ENCODE measurements at regions not wholly inside any gene's neighbourhood (a gene's known extent, or its start where the extent isn't known, plus 50 kb on each side); places are given as distances from the start of the nearest gene placed in this dataset.

DNA sequence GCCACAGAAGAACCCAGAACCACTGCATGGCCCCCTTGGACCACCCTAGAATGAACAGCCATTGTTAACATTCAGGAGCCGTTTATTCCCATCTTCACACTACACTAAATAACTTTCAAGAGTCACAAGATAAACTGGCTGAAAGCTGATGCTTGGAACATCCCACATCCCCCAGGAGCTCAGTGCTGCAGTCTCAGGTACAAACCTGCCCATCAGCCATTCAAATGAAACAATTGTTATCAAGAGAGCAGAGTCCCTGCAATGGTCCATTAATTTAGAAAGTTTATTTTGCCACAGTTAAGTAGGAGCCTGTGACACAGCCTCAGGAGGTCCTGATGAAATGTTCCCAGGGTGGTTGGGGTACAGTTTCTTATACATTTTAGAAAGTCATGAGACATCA is 123.8 kb upstream of the ZNF91 start:
- no peak for DNase-seq
- Mint-ChIP-seq H3K36me3 (ENCODE audit: low read depth) (no peaks in the 10 kb centered on the region), H3K27ac (no peak overlapping the region), H3K4me3 (no peak overlapping the region), H3K4me1 (peaks cover 12% of the 10 kb centered on the region), H3K9me3 (no peaks in the 10 kb centered on the region), H3K27me3 (ENCODE audit: insufficient read depth) (no peaks in the 10 kb centered on the region)
- H3K4me3 ChIP-seq (ENCODE audit: low read length) = no peak overlapping the region
- peaks cover 70% of the 10 kb centered on the region for H3K9me3 ChIP-seq (ENCODE audit: control insufficient read depth, low read length)
- H3K36me3 ChIP-seq (ENCODE audit: control insufficient read depth, insufficient read depth, low read length) = no peaks in the 10 kb centered on the region
- 71 to 78% methylated on average over 1 of the region's 1 CpG for WGBS, 2 experiments (ENCODE audit: insufficient coverage in 1 of 2, insufficient read length in 1 of 2)
- TF ChIP-seq, protein P1, sequence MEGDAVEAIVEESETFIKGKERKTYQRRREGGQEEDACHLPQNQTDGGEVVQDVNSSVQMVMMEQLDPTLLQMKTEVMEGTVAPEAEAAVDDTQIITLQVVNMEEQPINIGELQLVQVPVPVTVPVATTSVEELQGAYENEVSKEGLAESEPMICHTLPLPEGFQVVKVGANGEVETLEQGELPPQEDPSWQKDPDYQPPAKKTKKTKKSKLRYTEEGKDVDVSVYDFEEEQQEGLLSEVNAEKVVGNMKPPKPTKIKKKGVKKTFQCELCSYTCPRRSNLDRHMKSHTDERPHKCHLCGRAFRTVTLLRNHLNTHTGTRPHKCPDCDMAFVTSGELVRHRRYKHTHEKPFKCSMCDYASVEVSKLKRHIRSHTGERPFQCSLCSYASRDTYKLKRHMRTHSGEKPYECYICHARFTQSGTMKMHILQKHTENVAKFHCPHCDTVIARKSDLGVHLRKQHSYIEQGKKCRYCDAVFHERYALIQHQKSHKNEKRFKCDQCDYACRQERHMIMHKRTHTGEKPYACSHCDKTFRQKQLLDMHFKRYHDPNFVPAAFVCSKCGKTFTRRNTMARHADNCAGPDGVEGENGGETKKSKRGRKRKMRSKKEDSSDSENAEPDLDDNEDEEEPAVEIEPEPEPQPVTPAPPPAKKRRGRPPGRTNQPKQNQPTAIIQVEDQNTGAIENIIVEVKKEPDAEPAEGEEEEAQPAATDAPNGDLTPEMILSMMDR (conservative IDR thresholded peaks at IDR 0.05) = no peak
- no peaks in the 10 kb centered on the region for H3K27me3 ChIP-seq (ENCODE audit: control insufficient read depth, insufficient read depth, low read length, poor library complexity, severe bottlenecking)
- H3K9ac ChIP-seq (ENCODE audit: extremely low read depth, low read length, poor library complexity, severe bottlenecking) = no peak overlapping the region
- no peak overlapping the region for H3K27ac ChIP-seq (ENCODE audit: low read depth, low read length)
- H3K4me1 ChIP-seq (ENCODE audit: control insufficient read depth, insufficient read depth, low read length) = no peaks in the 10 kb centered on the region

DNA sequence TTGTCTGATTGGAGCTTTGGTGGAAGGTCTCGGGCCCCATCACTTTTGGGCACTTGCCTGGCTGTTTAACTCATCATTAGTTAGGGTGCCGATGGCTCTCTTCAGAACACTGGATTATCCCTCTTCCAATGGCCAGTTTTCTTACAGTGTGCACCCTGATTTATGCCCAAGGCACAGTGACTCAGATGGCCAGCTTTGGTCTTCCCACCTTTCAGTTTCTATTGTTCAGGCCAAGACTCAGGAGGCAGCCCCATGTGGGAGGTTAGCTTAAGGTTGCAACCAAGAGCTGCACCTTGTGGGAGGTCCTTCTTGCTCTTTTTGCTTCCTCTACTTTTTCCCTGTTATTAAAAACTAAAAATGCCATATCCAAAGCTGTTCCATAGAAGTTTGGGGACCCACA is 121.0 kb upstream of the ZNF91 start:
- Histone ChIP-seq H3K27ac (ENCODE audit: low read depth, low read length) (no peak overlapping the region), H3K4me1 (ENCODE audit: control insufficient read depth, insufficient read depth, low read length) (no peaks in the 10 kb centered on the region), H3K9ac (ENCODE audit: extremely low read depth, low read length, poor library complexity, severe bottlenecking) (no peak overlapping the region), H3K36me3 (ENCODE audit: control insufficient read depth, insufficient read depth, low read length) (no peaks in the 10 kb centered on the region), H3K27me3 (ENCODE audit: control insufficient read depth, insufficient read depth, low read length, poor library complexity, severe bottlenecking) (no peaks in the 10 kb centered on the region), H3K9me3 (ENCODE audit: control insufficient read depth, low read length) (peaks cover 63% of the 10 kb centered on the region), H3K4me3 (ENCODE audit: low read length) (no peak overlapping the region)
- no peak for DNase-seq
- peaks cover 5% of the 10 kb centered on the region for H3K9me3 Mint-ChIP-seq
- no peaks in the 10 kb centered on the region for H3K27me3 Mint-ChIP-seq (ENCODE audit: insufficient read depth)
- WGBS, 2 experiments (ENCODE audit: insufficient coverage in 1 of 2, insufficient read length in 1 of 2) = 78 to 83% methylated on average over 2 of the region's 2 CpGs
- TF ChIP-seq, protein P1 (conservative IDR thresholded peaks at IDR 0.05) = no peak
- H3K27ac Mint-ChIP-seq = no peak overlapping the region
- no peaks in the 10 kb centered on the region for H3K36me3 Mint-ChIP-seq (ENCODE audit: low read depth)
- peaks cover 12% of the 10 kb centered on the region for H3K4me1 Mint-ChIP-seq
- H3K4me3 Mint-ChIP-seq = no peak overlapping the region

DNA sequence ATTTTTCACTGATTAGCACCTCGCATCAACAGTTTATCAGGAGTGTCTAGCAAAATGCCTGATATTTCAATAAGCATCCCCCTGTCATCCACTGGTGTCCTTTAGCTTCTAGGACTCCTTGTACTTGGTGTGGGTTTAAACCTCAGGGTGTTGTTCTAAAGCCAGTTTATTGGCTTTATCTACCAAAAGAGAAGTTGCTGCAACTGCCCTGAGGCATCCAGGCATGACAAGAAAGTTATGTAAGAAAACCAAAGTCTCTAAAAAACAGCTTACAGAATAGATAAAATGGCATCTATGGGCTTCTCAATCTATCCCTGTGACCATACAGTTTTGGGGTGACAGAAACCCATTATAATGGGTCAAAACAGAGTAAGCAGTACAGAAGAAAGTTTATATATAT is 120.3 kb upstream of the ZNF91 start:
- H3K4me1 Mint-ChIP-seq = peaks cover 12% of the 10 kb centered on the region
- no peak overlapping the region for H3K4me3 Mint-ChIP-seq
- Histone ChIP-seq H3K9ac (ENCODE audit: extremely low read depth, low read length, poor library complexity, severe bottlenecking) (no peak overlapping the region), H3K9me3 (ENCODE audit: control insufficient read depth, low read length) (peaks cover 59% of the 10 kb centered on the region), H3K36me3 (ENCODE audit: control insufficient read depth, insufficient read depth, low read length) (no peaks in the 10 kb centered on the region), H3K27me3 (ENCODE audit: control insufficient read depth, insufficient read depth, low read length, poor library complexity, severe bottlenecking) (no peaks in the 10 kb centered on the region), H3K4me3 (ENCODE audit: low read length) (no peak overlapping the region), H3K4me1 (ENCODE audit: control insufficient read depth, insufficient read depth, low read length) (no peaks in the 10 kb centered on the region), H3K27ac (ENCODE audit: low read depth, low read length) (no peak overlapping the region)
- H3K27me3 Mint-ChIP-seq (ENCODE audit: insufficient read depth) = no peaks in the 10 kb centered on the region
- peaks cover 7% of the 10 kb centered on the region for H3K9me3 Mint-ChIP-seq
- WGBS, 2 experiments (ENCODE audit: insufficient coverage in 1 of 2, insufficient read length in 1 of 2) = 63 to 69% methylated on average over 1 of the region's 1 CpG
- H3K36me3 Mint-ChIP-seq (ENCODE audit: low read depth) = no peaks in the 10 kb centered on the region
- TF ChIP-seq, protein P1 (conservative IDR thresholded peaks at IDR 0.05) = no peak
- no peak overlapping the region for H3K27ac Mint-ChIP-seq
- no peak for DNase-seq

Data from endodermal cell (in vitro differentiated cells).